ENCODE measurements at regions not wholly inside any gene's neighbourhood (a gene's known extent, or its start where the extent isn't known, plus 50 kb on each side); places are given as distances from the start of the nearest gene placed in this dataset.

DNA sequence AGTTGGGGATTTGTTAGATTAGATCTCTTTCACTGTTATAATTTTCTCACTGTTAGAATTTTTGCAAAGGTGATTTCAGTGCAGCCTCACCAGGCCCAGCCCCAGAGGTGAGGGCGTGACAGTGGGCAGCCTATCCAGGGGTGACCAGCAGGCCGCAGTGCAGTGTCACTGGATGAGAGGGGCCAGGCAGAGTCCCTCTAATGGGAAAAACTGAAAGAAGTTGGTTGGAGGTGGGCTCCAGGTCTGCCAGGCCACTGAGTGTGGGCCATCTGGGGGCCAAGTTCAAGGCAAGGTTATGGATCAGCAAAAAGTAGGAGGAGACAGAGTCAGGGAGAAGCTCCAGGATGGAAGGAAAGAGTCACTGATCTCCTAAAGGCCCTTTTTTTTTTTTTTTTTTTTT lies 90.5 kb upstream of the SDK1 start:
- TF ChIP-seq, protein P1, sequence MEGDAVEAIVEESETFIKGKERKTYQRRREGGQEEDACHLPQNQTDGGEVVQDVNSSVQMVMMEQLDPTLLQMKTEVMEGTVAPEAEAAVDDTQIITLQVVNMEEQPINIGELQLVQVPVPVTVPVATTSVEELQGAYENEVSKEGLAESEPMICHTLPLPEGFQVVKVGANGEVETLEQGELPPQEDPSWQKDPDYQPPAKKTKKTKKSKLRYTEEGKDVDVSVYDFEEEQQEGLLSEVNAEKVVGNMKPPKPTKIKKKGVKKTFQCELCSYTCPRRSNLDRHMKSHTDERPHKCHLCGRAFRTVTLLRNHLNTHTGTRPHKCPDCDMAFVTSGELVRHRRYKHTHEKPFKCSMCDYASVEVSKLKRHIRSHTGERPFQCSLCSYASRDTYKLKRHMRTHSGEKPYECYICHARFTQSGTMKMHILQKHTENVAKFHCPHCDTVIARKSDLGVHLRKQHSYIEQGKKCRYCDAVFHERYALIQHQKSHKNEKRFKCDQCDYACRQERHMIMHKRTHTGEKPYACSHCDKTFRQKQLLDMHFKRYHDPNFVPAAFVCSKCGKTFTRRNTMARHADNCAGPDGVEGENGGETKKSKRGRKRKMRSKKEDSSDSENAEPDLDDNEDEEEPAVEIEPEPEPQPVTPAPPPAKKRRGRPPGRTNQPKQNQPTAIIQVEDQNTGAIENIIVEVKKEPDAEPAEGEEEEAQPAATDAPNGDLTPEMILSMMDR (IDR thresholded peaks at IDR 0.05): no peak
- TF ChIP-seq RXRA (IDR thresholded peaks at IDR 0.05; ENCODE audit: borderline replicate concordance, low read depth) (no peak), POLR2AphosphoS5 (IDR thresholded peaks at IDR 0.05; ENCODE audit: low read depth, low read length) (no peak), ELF1 (IDR thresholded peaks at IDR 0.05) (no peak), RAD21 (IDR thresholded peaks at IDR 0.05; ENCODE audit: low read length) (peak; percentile 73), GATA2 (CRISPR knock-in tag; IDR thresholded peaks at IDR 0.05) (no peak), MXI1 (IDR thresholded peaks at IDR 0.05; ENCODE audit: low read depth, low read length) (no peak), CHD2 (IDR thresholded peaks at IDR 0.05; ENCODE audit: low read length, partially characterized antibody) (no peak), EP300 (IDR thresholded peaks at IDR 0.05; ENCODE audit: borderline replicate concordance in 1 of 2, low read depth in 1 of 2, low read length in 1 of 2) (no peak), GABPA (IDR thresholded peaks at IDR 0.05; ENCODE audit: low read depth) (no peak), NFIC (IDR thresholded peaks at IDR 0.05; ENCODE audit: borderline replicate concordance) (no peak)
- TF ChIP-seq, protein P2, sequence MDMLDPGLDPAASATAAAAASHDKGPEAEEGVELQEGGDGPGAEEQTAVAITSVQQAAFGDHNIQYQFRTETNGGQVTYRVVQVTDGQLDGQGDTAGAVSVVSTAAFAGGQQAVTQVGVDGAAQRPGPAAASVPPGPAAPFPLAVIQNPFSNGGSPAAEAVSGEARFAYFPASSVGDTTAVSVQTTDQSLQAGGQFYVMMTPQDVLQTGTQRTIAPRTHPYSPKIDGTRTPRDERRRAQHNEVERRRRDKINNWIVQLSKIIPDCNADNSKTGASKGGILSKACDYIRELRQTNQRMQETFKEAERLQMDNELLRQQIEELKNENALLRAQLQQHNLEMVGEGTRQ (IDR thresholded peaks at IDR 0.05; ENCODE audit: borderline replicate concordance, low read depth, low read length): no peak
- TF ChIP-seq, protein P3, sequence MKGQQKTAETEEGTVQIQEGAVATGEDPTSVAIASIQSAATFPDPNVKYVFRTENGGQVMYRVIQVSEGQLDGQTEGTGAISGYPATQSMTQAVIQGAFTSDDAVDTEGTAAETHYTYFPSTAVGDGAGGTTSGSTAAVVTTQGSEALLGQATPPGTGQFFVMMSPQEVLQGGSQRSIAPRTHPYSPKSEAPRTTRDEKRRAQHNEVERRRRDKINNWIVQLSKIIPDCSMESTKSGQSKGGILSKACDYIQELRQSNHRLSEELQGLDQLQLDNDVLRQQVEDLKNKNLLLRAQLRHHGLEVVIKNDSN (IDR thresholded peaks at IDR 0.05; ENCODE audit: borderline replicate concordance, low read depth): no peak
- TF ChIP-seq, protein P4, sequence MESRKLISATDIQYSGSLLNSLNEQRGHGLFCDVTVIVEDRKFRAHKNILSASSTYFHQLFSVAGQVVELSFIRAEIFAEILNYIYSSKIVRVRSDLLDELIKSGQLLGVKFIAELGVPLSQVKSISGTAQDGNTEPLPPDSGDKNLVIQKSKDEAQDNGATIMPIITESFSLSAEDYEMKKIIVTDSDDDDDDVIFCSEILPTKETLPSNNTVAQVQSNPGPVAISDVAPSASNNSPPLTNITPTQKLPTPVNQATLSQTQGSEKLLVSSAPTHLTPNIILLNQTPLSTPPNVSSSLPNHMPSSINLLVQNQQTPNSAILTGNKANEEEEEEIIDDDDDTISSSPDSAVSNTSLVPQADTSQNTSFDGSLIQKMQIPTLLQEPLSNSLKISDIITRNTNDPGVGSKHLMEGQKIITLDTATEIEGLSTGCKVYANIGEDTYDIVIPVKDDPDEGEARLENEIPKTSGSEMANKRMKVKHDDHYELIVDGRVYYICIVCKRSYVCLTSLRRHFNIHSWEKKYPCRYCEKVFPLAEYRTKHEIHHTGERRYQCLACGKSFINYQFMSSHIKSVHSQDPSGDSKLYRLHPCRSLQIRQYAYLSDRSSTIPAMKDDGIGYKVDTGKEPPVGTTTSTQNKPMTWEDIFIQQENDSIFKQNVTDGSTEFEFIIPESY (IDR thresholded peaks at IDR 0.05; ENCODE audit: borderline replicate concordance, low read depth): no peak
